ENCODE measurements at regions not wholly inside any gene's neighbourhood (a gene's known extent, or its start where the extent isn't known, plus 50 kb on each side); places are given as distances from the start of the nearest gene placed in this dataset.
"Not testable (repeated sequence)": the region's sequence is repeated elsewhere in the genome, so short reads cannot be mapped to it uniquely, and the experiment has no call there.

- FAIRE-seq = no peak
Observed at GRCh38 chr5:91500758-91501157, 117.6 kb upstream of the ARRDC3 start.

DNA sequence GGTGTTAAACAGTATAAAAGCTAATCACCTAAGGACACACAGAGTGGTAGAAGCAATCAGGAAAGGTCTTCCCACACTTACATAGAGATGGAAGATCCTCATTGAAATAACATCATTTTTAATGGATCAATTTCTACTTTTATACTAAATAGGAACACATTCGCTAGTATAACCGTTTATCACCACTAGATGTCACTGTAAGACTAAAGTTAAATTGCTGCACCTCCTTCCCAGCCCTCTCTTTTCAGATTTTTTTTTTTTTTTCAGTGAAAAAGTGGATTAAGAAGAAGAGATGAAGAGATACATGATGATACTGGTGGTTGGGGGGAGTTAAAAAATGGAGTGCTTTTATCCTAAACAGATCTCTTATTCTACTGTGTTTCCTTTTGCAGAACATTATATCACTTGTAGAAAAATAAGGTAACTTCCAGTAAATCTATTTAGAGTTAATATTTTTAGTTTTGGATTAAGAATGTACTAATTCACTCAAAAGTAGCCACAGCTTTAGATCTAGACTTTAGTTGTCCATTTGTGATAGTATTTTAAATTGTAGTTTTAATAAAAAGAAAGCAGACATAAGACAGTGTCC, 116.9 kb upstream of the ARRDC3 start:
- FAIRE-seq = peak; percentile 95

DNA sequence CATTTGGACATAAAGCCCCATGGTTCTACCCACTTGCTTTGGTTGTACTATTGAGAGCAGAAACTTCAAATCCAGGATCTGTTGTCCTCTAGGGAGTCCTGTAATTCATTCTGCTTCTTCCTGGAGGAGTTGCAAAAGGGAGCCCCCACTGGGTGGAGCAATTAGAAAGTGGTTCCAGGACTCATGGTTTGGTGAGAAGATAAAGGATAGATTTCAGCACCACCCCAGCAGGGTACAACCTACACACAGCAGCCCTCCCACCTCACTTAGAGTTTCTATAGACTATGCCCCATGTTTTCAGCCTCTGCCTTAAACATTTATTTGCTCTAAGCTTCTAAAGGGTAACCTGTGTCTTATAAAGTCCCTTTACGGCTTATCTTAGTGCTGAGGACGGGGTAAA, 112.6 kb upstream of the ARRDC3 start:
- FAIRE-seq = no peak

DNA sequence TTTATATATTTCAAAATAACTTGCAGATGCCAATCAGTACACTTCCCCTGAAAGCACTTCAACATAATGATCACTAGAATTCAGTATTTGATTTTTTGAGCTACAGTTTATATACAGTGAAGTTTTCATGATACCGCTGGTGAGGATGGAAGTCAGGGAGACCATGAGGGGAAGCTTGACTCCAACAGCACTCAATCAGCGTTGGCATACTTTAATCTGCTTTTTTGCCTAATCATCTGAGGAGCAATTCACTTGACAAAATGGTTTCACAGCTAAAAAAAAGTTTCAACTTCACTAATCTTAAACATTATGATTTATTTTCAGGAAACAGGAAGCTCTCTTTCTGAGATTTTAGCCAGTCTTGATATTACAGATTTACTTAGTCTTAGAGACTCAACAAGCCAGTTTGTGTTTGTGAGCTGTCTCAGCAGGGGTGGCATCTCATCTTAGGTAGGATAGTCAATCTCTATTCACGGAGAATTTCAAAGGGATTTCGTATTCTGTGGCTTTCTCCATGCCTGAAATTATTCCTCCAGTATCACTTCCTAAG, 111.4 kb upstream of the ARRDC3 start:
- no peak for FAIRE-seq

DNA sequence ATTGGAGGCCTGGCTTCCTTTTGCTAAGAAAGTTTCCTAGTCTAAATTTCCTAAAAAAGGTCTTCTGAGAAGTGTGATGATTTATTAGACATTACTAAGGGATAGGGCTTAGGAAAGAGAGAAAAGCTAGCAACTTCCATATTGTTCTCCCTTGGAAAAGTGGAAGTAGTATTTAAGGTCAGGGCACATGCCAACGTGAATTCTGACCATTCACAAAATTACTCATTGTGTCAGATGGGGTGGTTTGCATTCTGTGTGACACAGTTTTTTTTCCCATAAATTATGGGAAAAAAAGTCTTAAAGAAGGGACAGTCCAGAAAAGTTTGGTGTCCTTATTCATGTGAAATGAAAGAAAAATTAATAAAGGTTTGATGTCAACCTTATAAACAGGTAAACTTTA, 110.0 kb upstream of the ARRDC3 start:
- FAIRE-seq = no peak

DNA sequence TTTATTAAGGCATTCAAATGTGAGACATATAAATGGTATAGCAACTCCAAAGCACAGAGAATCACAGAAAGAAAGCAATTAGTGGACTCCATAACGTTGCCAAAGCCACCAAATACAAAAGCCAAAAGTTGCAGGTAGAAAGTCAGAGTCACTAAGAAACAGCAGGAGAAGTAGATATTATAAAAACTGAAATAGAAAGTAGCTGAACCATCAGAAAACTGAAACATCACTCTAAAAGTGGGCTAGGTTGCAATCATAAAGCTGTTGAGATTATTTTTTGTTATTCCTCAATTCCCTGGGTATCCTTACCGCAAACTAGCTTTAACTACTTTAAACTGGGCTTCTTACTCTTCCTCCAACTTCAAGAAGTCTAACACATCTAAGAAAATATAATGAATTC, 108.1 kb upstream of the ARRDC3 start:
- no peak for FAIRE-seq

GRCh38 chr5:91490316-91490715, 107.2 kb upstream of the ARRDC3 start:
- FAIRE-seq = no peak

GRCh38 chr5:91487420-91487819, 104.3 kb upstream of the ARRDC3 start:
- FAIRE-seq = no peak

- no peak for FAIRE-seq
Observed at GRCh38 chr5:91486638-91487037, 103.5 kb upstream of the ARRDC3 start.

DNA sequence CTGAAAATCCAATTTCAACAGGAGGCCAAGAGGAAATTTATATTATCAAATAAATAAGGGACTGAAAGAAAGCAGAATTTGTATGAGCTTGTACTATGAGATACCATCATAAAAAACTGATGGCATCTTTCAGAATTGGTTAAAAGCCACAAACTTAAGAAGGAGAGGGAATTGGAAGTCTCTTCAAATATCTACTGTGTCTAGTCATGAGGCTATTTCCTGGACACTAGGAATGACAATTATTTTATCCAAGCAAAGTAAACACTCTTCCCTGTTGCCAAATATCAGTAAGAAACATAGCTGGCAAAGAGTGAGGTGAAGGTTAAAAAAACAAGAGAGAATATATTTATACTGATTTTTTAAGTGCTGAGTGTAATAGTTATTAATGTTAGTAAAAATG, 101.5 kb upstream of the ARRDC3 start:
- FAIRE-seq = no peak

DNA sequence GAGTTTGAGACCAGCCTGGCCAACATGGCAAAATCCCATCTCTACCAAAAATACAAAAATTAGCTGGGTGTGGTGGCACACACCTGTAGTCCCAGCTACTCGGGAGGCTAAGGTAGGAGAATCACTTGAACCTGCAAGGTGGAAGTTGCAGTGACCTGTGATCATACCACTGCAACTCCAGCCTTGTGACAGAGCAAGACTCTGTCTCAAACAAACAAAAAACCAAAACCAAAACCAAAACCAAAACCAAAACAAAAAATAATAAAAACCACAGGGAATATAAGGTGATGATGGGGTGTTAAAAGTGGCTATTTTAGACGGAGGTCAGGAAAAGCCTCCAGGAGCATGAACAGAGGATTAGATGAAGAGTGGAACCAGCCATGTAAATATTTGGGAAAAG, 96.3 kb upstream of the ARRDC3 start:
- not testable (repeated sequence) for FAIRE-seq

DNA sequence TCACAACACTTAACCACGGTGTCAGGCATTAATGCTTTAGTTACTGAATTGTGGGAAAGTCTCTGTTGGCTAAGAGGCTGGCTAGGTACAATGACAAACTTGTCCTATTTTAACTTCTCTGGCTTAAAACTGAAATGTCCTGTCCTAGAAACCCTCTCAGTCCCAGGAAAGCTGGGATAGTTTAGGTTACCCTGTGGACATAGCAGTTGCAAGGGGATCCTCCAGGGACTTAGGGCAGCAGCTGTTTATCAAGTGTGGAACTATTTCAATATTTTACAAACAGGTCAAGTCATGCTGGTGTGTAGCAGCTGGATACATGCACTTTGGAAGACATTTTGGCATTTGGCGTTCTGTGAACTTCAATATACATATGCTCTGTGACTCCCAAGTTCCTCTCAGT, 95.0 kb upstream of the ARRDC3 start:
- no peak for FAIRE-seq

GRCh38 chr5:91477408-91477807, 94.3 kb upstream of the ARRDC3 start:
- FAIRE-seq = no peak

DNA sequence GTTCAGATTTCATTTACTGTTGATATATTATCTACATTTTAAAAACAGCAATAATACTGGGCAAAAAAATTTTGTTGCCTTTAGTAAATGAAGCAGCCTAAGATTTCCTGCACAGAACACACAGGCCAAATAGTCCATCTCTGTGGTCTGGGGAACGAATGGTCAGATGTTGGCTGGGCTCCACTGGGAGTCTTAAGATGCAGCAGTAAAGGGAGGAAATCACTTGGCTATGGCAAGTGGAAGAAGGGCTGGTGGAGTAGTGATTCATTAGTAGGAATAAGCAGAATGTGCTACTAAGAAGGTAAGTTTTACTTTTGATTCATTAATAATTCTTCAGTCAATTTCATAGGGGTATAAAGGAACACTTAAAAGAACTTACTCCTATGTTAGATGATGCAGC, 91.1 kb upstream of the ARRDC3 start:
- no peak for FAIRE-seq

- FAIRE-seq = no peak
Observed at GRCh38 chr5:91472631-91473030, 89.5 kb upstream of the ARRDC3 start.

DNA sequence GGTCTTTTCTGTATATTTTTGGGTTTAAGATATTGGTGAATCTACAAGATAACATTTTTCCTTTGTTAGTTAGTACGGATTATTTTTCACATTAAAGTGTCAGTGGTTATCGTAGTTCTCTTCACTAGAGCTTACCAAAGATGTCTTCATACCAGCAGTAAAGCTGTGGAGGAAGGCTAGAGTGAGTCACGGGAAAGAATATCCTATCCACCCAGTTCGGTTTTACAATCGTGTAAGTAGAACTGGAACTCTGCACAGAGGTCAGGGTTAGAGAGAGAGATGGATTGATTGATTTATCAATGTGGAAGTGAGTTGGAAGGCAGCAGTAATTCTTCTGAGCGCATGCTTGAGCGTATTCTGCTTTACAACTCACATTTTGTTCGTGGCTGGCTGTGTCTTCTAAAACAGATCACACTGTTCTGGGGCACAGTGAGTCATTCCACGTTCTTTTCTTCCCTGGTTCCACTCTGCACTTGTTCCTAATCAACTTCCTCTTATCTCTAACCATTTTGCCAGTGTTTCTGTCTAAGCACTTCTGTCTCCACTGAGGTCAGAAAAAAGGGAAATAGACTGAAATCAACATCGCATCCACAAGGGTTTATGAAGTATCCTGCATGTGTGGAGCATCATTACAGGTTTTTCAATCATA, 86.5 kb upstream of the ARRDC3 start:
- no peak for FAIRE-seq

- FAIRE-seq = no peak
Observed at GRCh38 chr5:91468651-91469422, 85.7 kb upstream of the ARRDC3 start.

DNA sequence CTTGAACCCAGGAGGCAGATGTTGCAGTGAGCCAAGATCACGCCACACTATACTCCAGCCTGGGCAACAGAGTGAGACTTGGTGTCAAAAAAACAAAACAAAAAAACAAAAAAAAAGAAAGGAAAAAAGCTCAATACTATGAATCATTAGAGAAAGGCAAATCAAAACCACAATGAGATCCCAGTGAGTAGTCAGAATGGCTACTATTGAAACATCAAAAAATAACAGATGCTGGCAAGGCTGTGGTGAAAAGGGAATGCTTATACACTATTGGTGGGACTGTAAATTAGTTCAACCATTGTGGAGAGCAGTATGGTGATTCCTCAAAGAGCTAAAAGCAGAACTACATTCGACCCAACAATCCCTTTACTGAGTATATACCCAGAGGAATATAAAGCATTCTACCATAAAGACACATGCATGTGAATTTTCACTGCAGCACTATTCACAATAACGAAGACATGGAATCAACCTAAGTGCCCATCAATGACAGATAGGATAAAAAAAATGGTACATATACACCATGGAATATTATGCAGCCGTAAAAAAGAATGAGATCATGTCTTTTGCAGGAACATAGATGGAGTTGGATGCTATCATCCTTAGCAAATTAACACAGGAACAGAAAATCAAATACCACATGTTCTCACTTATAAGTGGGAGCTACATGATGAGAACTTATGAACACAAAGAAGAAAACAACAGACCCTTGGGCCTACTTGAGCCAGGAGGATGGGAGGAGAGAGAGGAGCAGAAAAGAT, 81.9 kb upstream of the ARRDC3 start:
- FAIRE-seq = no peak

- no peak for FAIRE-seq
Observed at GRCh38 chr5:91457681-91458058, 74.6 kb upstream of the ARRDC3 start.

GRCh38 chr5:91456928-91457680, 74.0 kb upstream of the ARRDC3 start:
- no peak for FAIRE-seq

DNA sequence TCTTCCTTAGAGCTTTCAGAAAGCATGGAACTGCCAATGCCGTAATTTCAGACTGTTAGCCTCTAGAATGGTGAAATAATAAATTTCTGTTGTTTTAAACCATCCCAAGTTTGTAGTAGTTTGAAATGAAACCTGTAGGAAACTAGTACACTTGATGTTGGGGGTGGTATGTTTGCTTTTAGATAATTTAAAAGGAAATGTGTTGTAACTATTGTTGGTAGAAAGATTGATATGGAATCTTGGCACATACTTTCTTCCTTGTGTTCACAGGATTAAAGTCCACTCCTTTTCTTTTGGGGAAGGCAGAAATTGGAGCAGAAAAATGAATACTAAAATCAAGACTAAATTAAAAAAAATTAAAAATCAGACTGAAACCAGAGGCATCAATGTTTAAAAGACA, 66.0 kb upstream of the ARRDC3 start:
- FAIRE-seq = no peak

DNA sequence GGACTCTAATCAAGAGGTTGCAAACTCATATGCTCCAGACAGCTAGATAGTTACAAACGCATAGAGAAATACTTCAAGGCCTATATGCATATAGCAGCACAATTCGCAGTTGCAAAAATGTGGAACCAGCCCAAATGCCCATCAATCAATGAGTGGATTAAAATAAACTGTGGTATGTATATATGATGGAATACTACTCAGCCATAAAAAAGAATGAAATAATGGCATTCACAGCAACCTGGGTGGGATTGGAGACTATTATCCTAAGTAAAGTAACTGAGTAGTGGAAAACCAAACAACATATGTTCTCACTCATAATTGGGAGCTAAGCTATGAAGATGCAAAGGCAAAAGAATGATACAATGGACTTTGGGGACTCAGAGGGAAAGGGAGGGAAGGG, 65.0 kb upstream of the ARRDC3 start:
- not testable (repeated sequence) for FAIRE-seq

DNA sequence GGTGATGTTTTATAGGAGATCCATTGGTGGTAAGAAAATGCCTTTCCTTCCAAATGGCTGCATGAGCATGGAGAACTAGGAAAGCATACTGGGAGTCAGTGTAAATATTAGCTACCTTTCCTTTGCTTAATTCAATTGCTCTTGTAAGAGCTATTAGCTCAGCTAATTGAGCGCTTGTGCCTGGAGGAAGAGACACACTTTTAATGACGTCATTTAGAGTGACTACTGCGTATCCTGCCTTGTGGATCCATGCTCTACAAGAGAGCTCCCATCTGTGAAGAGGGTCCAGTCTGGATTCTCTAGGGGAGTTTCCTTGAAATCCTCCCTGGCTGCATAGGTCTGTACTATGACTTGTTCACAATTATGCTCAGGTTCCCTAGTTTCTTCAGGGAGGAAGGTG, 63.8 kb upstream of the ARRDC3 start:
- not testable (repeated sequence) for FAIRE-seq
